ENCODE measurements at regions not wholly inside any gene's neighbourhood (a gene's known extent, or its start where the extent isn't known, plus 50 kb on each side); places are given as distances from the start of the nearest gene placed in this dataset.
"Not testable (repeated sequence)": the region's sequence is repeated elsewhere in the genome, so short reads cannot be mapped to it uniquely, and the experiment has no call there.

DNA sequence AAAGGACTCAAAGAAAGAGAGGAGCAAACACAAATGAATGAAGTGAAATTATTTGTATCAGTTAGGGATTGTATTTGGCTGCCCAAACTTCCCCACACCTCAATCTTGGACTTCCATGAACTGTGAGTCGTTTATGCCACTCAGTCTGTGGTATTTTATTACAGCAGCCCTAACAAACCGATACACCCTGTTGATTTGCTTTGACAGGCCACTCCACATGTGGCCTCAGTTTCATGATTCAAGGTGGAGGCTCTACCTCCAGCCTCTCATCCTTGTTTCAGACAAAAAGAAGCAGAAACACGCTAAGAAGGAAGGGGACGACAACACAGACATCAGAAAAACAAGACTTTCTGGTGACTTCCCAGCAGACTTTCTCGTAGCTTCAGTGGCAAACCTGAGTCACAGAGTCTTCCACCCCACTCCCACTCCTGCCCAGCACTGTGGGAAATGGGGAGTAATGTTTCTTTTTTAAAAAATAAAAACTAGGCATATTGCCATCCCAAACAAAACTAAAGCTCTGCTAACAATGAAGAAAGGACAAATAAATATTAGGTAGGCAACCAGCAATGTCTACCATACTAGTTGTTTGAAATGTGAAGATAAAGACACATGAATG, 52.2 kb upstream of the ABCA1 start:
- DNase-seq: no peak

DNA sequence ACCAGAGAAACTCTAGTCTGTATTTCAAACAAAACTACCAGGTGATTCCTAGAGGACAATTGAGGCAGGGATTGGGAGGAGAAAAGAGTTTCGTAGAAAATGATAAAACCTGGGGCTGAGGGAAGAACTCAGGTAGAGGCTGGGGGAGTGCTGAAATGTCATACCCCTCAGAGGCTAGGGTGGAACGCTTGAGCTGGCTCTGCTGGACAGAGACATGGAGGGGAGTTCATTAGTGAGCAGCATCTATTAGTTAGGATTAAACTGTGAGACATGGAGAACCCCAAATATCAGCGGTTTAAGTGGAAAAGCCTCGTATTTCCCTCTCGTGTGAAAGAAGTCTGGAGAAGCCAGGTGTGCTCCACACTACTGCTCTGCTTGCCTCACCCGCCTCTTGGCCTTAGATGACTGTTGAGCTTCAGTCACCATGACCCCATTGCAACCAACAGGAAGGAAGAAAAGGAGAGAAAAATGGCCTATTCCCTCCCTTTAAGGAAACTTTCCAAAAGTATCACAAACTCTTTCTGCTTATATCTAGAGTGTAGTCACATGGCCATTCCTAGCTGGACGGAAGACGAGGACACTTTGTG, 53.7 kb upstream of the ABCA1 start:
- no peak for DNase-seq

DNA sequence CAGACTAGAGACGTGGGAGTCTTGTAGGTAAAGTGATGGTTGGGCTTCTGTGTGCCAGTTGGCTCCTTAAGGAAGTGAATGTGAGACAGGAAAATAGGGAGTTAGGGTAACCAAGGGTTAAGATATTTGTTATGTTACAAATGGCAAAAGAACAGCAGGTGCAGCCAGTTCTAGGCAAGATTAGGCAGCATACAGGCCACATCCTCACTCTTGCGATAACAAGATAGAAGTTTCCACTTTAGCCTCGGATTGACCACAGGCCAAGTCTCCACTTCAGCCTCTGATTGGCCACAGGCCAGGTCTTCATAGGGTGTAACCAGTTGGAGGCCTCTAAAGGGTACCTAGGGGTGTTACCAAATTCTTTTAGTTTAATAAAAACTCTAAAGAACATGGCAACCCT, 54.6 kb upstream of the ABCA1 start:
- no peak for DNase-seq

DNA sequence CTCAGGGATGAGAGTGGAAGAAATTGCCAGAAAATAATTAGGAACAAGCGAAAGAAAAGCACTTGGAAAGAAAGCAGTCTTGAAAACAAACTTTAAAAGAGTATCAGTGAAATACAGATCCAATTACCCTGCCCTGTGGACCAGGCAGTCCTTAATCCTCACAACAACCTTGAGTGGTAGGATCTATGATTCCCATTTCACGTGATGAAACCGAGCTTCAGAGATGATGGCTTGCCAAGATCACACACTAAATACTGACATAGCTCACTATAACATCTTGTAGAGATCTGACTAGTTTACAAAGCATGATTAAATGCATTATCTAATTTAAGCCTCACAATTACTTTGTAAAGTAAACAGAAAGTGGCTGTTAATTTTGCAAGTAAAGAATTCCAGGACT, 55.5 kb upstream of the ABCA1 start:
- DNase-seq: no peak

DNA sequence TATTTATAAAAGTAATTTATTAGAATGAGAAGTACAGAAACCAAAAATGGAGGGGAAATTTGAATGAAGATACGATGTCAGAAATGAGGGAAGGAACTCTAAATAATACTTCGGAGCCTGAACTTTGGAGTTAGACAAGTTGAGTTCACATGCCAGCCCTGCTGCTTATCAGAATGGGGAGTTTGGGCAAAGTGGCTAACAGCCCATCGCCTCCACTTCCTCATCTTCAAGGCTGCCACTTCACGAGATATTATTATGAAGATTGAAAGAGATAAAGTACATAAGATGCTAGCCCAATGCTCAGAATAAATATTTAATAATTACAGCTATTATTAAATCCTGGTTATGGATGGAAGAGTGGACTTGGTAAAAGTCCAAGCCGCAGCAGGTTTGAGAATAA, 56.2 kb upstream of the ABCA1 start:
- DNase-seq: no peak

DNA sequence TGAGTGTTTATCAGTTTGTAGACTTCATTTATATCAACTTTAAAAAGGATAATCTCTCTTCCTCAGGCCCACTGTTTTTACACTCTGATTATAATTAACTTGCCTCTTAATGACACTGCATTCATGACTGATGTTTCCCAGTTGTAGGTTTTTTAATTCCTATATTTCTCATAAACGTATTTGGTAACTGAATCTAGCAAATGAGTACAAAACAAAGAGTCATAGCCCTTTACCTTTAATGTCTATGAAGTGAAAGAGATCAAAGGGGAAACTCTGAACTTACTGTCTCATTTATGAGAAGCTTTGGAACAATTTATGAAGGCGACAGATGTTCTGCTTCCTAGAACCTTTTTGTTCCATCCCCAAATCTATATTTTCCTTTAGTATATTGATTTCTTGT, 56.6 kb upstream of the ABCA1 start:
- no peak for DNase-seq

DNA sequence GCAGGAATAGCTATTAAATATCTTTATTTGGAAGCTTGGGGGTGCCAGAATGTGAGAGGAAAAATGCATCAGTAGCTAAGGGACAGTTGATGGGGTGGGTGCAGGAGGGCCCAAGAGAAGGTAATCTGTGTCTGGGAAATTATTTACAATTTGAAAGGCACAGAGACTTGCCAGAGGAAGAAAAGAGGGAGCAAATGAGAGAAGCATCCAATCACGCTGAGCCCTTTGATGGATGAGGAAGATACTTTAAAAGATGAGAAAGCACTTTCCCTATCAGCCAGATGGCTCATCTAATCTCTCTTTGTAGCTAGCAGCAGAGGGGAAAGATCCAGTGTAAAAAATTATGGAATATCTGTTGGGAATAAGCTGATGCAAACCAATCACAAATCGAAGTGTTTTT, 57.0 kb upstream of the ABCA1 start:
- DNase-seq: no peak

DNA sequence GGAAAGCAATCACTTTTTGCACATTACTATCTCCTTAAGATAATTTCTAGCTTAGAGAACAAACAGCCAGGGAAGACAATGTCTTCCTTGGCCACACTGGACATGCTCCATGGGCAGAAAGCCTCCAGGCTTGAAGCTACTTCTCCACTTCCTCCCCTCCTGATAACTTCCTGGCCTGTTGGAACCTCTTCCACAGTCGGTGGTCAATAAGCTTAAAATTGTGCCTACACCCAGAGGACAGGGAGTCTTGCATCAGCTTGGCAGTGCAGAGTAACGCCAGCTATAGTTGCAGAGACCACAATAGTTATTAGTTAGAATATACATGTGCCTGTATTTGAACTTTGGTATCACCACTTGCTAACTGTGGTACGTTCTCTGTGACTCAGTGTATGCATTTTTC, 58.1 kb upstream of the ABCA1 start:
- no peak for DNase-seq

DNA sequence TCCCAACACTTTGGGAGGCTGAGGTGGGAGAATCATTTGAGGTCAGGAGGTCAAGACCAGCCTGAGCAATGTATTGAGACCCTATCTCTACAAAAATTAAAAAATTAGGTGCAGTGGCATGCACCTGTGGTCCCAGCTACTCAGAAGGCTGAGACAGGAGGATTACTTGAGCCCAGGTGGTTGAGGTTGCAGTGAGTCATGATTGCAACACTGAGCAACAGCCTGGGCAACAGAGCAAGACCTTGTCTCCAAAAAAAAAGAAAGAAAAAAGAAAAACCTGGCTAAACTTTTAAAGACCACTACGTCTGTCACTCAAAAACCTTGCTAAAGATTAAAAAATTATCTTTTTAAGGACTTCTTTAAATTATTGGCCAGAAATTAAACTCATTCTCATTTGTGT, 59.8 kb upstream of the ABCA1 start:
- no peak for DNase-seq

DNA sequence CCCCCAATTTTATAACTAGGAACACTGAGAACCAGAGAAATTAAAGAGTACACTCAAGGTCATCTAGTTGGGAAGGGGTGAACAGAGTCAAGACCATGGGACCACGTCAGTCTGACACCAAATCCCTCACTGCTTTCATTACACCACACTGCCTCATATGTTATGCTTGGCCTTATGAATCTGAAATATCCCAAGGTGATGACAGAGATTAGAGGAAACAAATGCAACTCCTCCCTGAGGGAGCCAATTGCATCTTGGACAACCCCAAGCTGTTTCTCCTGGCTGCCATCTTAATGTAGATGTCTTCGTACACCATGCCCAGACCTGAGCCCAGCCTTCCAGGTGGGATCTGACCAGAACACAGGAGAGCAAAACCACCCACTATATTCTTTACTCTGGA, 60.6 kb upstream of the ABCA1 start:
- no peak for DNase-seq

DNA sequence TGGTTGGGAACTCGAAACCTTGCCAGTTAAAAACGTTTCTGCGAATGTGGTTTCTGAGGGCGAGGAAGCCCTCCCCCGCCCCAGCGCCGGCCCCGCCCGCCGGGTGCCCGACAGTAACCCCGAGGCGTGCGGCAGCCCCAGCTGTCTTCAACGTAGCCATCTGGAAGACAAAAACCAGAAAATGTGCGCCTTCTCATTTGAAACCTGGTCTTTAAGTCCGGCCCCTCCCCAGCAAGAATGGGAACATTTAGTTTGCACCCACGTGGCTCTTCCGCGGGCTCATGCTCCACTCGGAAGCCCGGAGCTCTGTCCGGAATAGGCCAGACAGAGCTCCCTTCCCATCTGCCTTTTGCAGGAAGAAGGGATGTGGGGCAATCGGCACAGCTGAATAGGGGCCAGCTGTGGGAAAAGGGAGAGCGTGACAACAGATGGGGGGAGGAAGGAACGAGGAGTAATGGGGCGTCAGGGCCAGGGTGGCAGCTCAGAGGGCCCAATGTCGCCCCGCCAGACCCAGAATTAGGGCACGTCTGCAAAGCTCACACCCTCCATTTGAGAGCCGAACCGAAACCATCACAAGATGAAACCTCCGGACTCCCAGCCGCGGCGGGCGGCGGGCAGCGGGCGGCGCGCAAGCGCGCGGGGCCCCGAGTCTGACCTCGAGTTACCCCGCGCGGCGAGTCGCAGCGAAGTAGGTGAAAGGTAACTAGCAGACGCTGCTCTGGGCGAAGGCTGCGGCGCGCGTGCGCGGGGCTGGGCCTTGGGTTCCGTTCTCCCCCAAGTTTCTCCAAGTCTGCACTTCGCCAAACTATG, 63.4 kb upstream of the ABCA1 start:
- DNase-seq: peak; percentile 55

DNA sequence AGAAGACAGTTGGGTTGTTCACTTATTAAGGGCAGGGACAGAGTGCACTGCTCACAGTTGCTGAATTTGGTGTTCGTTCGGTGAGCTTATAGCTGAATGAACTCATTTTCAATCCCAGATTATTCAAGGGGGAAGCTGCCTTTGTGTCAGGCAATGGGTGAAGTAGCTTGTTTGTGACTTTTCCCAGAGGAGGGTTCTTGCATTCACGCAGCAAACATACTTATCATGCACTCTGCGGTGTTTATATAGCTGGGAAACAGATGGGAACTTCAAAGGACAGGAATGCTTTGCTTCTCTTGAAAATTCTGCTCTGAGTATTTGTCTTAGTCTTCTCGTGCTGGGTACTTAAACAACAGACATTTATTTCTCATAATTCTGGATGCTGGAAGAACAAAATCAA, 64.7 kb upstream of the ABCA1 start:
- no peak for DNase-seq

DNA sequence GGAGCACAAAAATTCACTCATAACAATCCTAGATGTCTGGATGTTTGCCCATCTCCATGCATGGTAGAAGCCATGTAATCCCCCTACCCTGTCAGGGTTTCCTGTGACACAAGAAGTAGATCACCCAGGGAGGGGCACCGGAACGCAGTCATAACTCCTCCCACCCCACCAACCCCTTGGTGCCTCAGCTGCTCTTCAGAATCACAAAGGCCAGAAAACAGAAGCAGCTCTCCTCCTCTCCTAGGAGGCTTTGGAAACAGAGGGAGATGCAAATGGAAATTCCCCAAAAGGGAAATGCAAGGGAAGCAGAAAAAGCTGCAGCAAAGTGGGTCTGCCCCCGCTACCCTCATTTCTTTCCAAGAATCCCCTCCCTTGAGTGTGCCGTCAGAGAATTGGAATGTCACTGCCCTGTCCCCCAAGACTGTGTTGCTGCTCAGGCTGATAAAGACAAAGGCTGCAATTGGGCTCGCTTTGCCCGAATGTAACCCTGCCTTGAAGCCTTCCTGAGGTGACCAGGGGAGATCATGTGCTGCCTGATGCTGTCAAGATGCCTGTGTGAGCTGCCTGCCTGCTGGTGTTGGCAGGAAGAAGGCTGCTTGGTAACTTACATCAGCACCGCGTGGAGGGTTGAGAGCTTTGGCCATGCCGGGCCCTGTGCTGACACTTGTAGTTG, 65.5 kb upstream of the ABCA1 start:
- no peak for DNase-seq

DNA sequence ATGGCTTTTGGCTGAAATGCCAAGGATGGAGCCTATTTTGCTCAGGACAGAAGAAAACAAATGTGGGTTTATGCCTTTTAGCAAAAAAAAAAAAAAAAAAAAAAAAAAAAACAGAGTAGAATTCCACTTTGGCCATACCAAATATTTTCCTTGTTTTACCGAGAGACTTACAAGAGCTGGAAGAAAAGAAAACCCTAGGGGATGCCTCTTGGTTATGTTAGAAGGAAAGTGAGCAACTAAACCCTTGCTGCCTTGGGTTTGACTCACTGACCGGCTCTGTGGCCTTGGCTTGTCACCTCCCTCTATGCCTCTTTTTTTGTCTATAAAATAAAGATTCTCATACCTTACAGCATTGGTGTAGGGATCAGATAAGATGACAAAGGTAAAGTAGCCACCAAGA, 69.6 kb upstream of the ABCA1 start:
- DNase-seq: no peak

DNA sequence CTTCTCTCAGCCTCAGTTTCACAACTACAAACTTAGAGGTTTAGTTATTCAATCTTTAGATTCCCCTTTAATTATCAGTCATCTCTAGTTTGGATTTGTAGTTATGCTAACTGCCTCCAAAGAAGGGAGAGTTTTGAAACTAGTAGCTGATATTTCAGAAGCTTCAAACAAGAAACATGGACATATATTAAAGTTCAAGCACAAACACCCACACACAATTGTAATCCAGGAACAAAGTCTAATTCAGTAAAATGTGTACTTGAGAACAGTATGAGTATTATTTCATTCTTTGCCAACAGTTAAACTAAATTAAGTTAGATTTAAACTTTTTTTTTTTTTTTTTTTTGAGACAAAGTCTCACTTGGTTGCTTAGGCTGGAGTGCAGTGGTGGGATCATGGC, 71.2 kb upstream of the ABCA1 start:
- DNase-seq: no peak

DNA sequence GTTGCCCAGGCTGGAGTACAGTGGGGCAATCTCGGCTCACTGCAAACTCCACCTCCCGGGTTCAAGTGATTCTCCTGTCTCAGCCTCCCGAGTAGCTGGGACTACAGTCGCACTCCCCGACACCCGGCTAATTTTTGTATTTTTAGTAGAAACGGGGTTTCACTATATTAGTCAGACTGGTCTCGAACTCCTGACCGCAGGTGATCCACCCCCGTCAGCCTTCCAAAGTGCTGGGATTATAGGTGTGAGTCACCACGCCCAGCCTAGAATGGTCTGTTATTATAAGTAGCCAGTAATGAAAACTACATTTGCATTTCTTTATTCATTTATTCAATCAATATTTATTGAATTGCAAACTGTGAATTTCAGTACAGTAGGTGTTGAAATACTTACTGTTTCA, 72.6 kb upstream of the ABCA1 start:
- not testable (repeated sequence) for DNase-seq

DNA sequence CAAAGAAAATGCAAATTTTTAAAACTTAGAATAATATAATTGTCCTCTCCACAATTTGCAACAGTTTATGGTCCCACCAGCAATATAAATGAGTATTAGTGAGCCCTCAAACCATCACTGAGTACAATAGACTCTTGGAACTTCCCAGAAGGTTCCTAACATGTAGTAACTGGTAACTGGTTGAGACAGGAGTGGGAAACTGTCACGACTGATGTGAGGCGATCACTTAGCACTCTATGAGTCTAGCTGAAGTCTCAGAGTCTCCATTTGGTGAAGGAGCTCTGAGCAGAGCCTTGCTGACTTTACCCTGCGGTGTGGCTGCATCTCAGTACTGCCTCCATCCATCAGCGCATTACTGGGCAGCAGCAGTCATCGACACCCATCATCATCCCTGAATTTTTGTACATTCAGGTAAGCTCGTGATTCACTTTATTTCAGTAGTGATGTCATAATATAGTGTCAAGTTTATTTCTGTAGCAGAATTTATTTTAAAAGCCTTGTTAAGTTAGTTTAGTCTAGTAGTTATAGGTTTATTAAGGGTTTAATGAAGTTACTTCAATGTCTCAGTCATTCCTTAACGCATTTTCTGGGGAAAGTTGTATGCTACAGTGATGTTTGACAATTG, 76.6 kb upstream of the ABCA1 start:
- no peak for DNase-seq

DNA sequence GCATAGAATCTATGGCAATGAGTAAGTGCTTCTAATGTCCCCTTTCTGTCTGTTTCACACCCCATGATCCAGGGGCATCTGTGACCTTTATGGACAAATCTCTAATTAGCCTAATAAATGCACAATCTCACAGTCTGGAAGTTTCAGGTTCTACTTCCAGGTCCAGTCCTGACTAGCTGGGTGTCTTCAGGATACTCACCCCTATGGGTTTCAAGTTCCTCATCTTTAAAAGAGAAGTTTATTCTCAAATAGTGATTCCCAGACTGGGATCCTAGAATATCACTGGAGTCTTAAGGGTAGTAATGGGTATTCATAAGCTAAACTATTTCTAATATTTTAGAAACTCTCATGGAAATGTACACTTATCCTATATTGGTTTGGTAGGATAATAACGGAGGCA, 77.2 kb upstream of the ABCA1 start:
- DNase-seq: no peak

DNA sequence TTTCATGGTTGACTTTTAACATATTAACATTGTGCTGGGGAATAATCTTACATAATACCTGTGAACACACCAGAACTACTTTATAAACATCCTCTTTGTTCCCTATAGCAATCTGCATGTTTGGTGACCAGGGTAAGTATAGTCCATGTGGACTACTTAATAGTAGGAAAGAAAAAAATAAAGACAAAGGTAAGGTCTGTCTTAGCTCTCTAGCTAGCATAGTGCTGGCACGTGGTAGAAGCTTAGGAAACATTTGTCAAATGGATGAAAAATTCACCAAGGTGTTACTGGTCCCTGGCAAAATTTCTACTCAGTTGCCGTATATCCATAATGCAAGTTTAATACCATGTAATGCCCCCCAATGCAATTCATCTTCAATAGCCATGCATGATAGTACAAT, 78.6 kb upstream of the ABCA1 start:
- DNase-seq: no peak

DNA sequence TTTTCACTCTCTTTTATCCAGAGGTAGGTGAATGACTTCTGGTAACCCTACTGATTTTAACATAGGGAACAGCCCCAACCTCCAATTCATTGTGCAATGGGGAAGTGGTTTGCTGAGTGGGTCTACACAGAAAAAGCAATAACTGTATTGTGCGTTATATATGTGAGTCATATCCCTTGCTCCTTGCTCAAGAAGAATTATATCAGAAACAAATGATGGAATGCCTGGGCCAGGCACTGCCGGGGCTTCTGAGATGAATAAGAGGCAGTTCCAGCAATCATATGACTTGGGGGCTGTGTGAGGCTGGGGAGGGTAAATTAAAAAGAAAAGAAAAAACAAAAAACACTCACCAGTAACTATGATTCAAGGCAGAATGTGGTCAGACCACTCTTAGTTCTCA, 79.2 kb upstream of the ABCA1 start:
- DNase-seq: no peak

DNA sequence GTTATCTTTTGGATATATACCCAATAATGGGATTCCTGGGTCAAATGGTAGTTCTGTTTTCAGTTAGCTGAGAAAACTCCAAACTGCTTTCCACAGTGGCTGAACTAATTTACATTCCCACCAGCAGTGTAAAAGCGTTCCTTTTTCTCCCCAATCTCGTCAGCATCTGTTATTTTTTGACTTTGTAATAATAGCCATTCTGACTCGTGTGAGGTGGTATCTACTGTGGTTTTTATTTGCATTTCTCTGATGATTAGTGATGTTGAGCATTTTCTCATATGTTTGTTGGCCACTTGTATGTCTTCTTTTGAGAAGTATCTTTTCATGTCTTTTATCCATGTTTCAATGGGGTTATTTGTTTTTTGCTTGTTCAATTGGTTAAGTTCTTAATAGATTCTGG, 82.1 kb upstream of the ABCA1 start:
- not testable (repeated sequence) for DNase-seq

DNA sequence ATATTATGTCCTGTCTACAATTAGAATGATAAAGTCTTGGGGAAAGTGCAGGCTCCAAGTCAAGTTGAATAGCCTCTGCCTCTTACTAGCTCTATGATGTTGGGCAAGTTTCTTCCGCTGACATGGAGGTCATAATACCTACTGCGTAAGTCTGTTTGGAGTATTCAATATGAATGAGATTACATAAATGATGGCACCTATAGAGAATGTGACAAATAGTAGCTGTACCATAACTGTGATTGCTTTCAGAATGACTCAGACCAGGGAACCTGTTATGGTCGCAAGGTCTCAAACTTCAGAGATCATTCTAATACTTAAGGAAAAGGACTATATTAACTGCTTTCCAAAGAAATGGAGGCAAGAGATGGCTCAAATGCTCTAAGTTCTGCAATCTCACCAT, 94.0 kb upstream of the ABCA1 start:
- DNase-seq: no peak

DNA sequence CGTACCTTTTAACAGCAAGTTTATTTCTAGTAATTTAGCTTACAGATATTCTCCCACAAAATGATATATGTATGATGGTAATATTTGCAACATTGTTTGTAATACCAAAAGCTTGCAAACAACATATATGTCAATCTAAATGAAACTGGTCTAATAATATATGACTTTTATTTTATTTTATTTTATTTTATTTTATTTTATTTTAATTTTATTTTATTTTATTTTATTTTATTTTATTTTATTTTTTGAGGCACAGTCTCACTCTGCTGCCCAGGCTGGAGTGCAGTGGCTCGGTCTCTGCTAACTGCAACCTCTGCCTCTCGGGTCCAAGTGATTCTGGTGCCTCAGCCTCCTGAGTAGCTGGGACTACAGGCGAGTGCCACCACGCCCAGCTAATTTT, 94.6 kb upstream of the ABCA1 start:
- DNase-seq: not testable (repeated sequence)

DNA sequence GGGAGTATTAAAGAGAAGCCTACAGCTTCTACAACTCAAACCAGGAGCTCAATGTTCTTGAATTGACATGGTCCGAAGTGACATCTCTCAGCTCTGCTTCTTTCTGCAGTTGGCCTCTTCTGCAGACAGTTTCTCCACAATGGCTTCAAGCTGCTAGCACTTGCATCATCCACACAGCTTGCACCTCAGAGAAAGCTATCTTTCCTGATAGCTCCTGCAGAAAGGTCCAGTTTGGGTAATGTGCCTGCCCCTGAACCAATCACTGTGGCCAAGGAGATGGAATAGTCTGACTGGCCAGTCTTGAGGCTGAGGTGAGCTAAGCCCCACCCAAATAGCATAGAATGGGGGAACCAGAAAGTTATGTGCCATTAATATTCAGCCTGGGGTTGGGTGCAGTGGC, 95.8 kb upstream of the ABCA1 start:
- no peak for DNase-seq
